NCI-H2081 treated with DMSO at 0.1 percent for 48 hours (cell line): ENCODE measurements at regions not wholly inside any gene's neighbourhood (a gene's known extent, or its start where the extent isn't known, plus 50 kb on each side); places are given as distances from the start of the nearest gene placed in this dataset.
"Not testable (repeated sequence)": the region's sequence is repeated elsewhere in the genome, so short reads cannot be mapped to it uniquely, and the experiment has no call there.

ENCODE experiments used
- DNase-seq: peaks from one replicate; lab custom pipeline; 2025; lab: John Stamatoyannopoulos, UW

- DNase-seq = no peak
These were observed 128.3 kb upstream of the MIR17HG start for GRCh38 chr13:91219201-91219600.

GRCh38 chr13:91220872-91221271, 126.6 kb upstream of the MIR17HG start:
- no peak for DNase-seq

- DNase-seq = no peak
These were observed 119.4 kb upstream of the MIR17HG start for GRCh38 chr13:91228108-91228507.

DNA sequence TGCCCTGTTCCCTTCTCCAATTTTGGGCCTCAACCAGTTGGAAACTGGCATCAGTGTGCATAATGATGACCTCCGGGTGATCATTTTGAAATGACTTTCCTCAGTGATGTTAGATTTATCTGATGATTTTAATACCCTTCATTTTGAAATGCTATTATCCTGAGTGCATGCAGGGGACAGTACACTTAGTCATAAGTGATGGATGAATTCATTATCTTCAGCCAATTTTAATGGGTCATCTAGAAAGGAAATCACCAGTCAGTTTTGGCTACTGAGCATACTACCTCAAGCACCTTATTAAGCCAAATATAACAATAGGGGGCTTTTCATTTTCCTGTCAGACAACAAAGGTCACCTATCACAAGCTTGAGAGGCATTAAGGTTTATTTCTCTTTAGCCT, 118.5 kb upstream of the MIR17HG start:
- no peak for DNase-seq

DNA sequence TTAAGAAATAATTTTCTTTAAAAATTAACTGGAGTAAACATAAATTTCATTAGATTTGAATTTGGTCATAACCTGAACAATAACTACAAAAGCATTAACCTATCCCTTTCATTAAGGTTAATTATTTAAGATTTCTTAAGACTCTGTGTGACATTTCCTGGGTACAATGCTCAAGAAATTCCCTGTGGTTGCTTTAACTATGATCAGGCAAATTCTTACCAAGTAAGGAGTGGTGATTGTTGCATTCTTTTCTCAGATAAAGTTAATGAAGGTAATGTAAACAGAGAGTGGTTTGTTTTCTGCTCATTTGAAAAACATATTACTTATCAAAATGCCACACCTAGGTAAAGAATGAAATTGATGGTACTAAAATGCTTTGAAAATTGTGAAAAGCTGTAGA, 114.8 kb upstream of the MIR17HG start:
- no peak for DNase-seq

DNA sequence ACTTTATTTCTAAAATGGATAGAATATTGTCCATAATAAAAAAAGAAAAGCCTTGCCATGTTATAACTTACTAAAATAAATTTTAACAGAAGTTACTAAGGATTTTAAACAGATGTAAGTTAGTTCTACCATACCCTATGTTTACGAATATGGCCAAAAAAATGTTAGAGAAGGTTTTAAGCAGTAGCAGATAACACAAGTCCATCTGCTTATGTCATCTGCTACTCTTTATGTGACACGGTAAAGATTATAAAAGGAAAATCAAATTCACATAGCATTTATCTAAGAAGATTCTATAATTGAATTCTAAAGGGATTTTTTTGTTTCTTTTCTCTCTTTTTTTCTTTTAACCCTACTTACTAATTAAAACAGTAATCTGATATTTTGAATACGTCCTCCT, 114.2 kb upstream of the MIR17HG start:
- no peak for DNase-seq

- no peak for DNase-seq
These were observed 111.3 kb upstream of the MIR17HG start for GRCh38 chr13:91236182-91236581.

DNA sequence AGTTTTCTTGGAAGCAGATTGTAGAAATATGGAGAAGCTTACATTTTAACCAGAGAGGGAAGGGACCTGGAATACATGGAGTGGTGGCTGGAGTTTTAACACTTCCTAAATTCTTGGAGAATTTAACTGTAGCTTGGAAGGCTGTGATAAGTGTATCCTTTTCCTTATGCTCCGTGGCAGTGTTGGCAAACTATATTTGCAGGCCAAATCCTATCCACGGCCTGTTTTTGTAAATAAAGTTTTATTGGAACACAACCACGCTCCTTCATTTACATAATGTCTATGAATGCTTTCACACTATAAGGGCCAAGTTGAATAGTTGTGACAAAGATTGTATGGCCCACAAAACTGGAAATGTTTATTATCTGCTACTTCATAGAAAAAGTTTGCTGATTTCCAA, 110.6 kb upstream of the MIR17HG start:
- DNase-seq = no peak

DNA sequence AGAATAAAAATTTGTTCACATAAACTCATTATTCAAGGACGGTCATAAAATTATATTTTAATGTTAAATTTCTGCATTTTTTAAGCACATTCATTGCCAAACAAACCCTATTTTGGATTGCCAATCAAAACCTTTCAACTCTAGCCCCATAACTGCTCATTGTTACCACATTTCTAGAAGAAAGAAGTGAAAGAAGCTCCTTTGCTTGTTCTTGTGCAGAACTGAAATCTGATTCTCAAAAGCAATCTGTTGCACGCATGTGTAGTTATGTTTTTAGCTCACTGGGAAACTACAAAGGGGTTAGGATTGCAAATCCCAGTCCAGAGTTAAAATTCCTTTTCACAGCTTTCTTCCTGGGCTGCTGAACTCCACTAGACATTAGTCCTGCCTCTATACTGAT, 109.5 kb upstream of the MIR17HG start:
- DNase-seq = no peak

- no peak for DNase-seq
These were observed 107.1 kb upstream of the MIR17HG start for GRCh38 chr13:91240341-91240740.

GRCh38 chr13:91241221-91241933, 106.1 kb upstream of the MIR17HG start:
- no peak for DNase-seq

DNA sequence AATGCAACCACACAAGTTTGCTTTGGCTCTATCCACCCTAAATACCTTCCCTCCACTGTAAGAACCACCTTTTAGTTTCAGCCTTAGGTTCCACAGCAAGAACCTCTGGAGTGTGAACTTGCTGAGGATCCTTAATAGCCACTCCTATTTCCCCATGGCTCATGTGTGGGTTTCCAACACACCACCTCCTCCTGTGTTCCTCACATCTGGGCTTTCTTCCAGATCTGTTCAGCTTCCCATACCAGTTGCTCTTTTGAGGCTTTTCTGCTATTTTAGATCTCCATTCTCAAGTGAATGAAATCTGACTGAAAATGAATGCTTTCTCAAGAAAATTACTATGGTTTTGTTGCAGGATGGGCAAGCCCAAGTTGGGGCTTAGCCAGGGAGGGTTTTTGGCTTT, 104.8 kb upstream of the MIR17HG start:
- no peak for DNase-seq

GRCh38 chr13:91245288-91245687, 102.2 kb upstream of the MIR17HG start:
- no peak for DNase-seq

GRCh38 chr13:91247768-91248167, 99.7 kb upstream of the MIR17HG start:
- no peak for DNase-seq

- no peak for DNase-seq
These were observed 99.2 kb upstream of the MIR17HG start for GRCh38 chr13:91248249-91248648.

DNA sequence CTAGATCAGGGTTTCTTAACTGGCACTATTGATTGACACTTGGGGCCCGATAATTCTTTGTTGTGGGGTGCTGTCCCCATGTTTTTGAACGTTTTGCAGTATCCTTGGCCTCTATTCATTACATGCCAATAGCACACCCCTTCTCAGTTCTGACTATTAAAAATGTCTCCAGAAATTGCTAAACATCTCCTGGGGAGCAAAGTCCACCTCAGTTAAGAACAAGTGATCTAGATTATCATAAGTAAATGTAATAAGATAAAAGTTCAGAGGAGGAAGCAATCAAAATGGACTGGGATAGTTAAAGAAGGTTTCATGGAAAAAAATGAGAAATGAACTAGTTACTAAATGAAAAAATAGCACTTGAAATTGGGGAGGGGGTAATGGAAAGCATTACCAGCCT, 98.1 kb upstream of the MIR17HG start:
- DNase-seq = no peak

DNA sequence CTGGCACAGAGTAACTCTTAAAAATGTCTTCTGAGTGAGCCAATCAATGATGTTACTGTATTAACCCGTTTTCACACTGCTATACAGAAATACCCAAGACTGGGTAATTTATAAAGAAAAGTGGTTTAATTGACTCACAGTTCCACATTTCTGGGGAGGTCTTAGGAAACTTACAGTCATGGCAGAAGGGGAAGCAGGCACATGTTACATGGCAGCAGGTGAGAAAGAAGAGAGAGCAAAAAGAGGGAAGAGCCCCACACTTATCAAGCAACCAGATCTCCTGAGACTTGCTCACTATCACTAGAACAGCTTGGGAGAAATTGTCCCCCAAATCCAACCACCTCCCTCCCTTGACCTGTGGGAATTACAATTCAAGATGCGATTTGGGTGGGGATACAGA, 97.6 kb upstream of the MIR17HG start:
- no peak for DNase-seq

GRCh38 chr13:91251573-91251972, 95.9 kb upstream of the MIR17HG start:
- not testable (repeated sequence) for DNase-seq

- no peak for DNase-seq
These were observed 83.0 kb upstream of the MIR17HG start for GRCh38 chr13:91264484-91264883.

DNA sequence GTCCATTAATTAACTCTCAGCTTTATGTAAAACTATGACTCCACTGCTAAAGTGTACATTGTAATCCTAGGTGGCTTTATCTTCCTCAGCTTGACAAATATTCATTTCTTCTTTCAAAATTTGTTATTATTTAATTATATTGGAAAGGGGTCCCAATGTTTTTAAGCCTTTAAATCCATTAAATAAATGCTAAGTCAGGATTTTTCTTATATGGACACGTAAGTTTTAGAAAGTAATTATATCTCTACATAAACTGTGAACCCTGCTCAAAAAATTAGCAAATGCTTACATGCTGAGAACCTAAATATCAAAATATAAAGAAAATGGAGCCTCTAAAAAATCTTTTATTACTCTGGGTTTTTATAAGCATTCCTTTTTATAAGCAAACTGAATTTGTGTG, 78.2 kb upstream of the MIR17HG start:
- DNase-seq = no peak

DNA sequence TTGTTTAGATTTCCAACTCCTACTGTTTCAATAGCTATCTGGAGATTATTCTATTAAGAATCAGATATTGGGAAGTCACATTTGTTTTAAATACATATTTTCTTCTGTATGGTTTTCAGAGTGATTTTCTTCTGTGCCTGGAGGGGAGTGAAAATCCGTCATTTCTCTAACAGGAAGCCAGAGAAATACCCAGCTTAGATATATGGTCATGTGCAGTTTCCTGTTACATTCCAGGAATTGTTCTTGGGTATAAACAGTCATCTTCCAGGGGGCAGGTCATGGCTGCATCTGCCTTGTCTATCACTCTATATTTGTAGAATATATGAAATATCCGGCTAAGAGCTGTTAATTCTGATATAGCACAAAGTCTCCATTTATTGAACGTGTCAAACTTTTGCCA, 77.5 kb upstream of the MIR17HG start:
- no peak for DNase-seq

- no peak for DNase-seq
These were observed 75.2 kb upstream of the MIR17HG start for GRCh38 chr13:91272235-91272777.

- no peak for DNase-seq
These were observed 73.8 kb upstream of the MIR17HG start for GRCh38 chr13:91273675-91274074.

- DNase-seq = no peak
These were observed 70.3 kb upstream of the MIR17HG start for GRCh38 chr13:91277013-91277676.
